Stomach (tissue), 4 donors: ENCODE measurements at regions not wholly inside any gene's neighbourhood (a gene's known extent, or its start where the extent isn't known, plus 50 kb on each side); places are given as distances from the start of the nearest gene placed in this dataset.

Experiments used
- EP300 ChIP-seq: sonication (generic); formaldehyde crosslinking; IDR thresholded peaks from one replicate; pipeline ENCODE4 v1.6.1; 2017; ENCODE audit warnings: antibody characterized with exemption
- POLR2A ChIP-seq, 4 donors: fragments of 450-650 bp; IDR thresholded peaks; one replicate each; pipeline ENCODE4 v1.6.1; 2016; ENCODE audit warnings: antibody characterized with exemption in 4 of 4, control low read depth in 2 of 4, mild to moderate bottlenecking in 1 of 4, moderate library complexity in 1 of 4
- POLR2AphosphoS5 ChIP-seq, 3 donors: sonication (generic); formaldehyde crosslinking; IDR thresholded peaks; one replicate each; pipeline ENCODE4 v1.6.1; 2016; ENCODE audit warnings: antibody characterized with exemption in 3 of 3
- TF ChIP-seq, protein P1 (sequence below), 7 experiments: fragments of 450-650 bp in 4 of 7; fragments of 200-600 bp in 3 of 7; sonication (generic) in 3 of 7; IDR thresholded peaks; one replicate each; pipeline ENCODE4 v1.5.1; 2016 to 2019; ENCODE audit warnings: antibody characterized with exemption in 7 of 7, control low read depth in 2 of 7, mild to moderate bottlenecking in 1 of 7

DNA sequence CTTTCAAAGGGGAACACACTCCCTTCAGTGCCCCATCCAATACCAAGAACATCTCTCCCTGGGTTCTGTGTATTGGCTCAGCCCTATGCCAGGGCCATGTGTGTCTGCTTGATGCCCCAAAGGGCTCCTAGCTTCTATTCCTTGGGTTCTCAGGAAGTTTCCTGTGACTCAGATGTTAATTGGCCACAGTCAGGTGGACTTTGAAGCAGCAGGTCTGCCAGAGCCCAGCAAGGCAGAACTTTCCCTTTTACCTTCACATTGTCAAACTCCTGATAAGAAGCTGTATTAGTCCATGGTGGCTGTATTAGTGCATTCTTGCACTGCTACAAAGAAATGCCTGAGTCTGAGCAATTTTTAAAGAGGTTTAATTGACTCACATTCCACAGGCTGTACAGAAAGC is 116.0 kb upstream of the PTPRT start:
- TF ChIP-seq, protein P1, sequence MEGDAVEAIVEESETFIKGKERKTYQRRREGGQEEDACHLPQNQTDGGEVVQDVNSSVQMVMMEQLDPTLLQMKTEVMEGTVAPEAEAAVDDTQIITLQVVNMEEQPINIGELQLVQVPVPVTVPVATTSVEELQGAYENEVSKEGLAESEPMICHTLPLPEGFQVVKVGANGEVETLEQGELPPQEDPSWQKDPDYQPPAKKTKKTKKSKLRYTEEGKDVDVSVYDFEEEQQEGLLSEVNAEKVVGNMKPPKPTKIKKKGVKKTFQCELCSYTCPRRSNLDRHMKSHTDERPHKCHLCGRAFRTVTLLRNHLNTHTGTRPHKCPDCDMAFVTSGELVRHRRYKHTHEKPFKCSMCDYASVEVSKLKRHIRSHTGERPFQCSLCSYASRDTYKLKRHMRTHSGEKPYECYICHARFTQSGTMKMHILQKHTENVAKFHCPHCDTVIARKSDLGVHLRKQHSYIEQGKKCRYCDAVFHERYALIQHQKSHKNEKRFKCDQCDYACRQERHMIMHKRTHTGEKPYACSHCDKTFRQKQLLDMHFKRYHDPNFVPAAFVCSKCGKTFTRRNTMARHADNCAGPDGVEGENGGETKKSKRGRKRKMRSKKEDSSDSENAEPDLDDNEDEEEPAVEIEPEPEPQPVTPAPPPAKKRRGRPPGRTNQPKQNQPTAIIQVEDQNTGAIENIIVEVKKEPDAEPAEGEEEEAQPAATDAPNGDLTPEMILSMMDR (IDR thresholded peaks at IDR 0.05): no peak
- no peak for TF ChIP-seq EP300
- TF ChIP-seq POLR2A (IDR thresholded peaks at IDR 0.05): no peak
- TF ChIP-seq POLR2AphosphoS5 (IDR thresholded peaks at IDR 0.05): no peak
